HG03432 (cell line): ENCODE measurements at regions not wholly inside any gene's neighbourhood (a gene's known extent, or its start where the extent isn't known, plus 50 kb on each side); places are given as distances from the start of the nearest gene placed in this dataset.
"Not testable (repeated sequence)": the region's sequence is repeated elsewhere in the genome, so short reads cannot be mapped to it uniquely, and the experiment has no call there.

Source experiments
- ATAC-seq: cut with Tn5 transposase; IDR thresholded peaks from one replicate; pipeline ENCODE4 v1.9.1; 2021; ENCODE audit warnings: mild to moderate bottlenecking, moderate library complexity; ENCODE audit not compliant: unreplicated experiment

- peak; percentile 41 for ATAC-seq
These were observed 173.6 kb downstream of the RPS24 start for GRCh38 chr10:78207216-78207615.

DNA sequence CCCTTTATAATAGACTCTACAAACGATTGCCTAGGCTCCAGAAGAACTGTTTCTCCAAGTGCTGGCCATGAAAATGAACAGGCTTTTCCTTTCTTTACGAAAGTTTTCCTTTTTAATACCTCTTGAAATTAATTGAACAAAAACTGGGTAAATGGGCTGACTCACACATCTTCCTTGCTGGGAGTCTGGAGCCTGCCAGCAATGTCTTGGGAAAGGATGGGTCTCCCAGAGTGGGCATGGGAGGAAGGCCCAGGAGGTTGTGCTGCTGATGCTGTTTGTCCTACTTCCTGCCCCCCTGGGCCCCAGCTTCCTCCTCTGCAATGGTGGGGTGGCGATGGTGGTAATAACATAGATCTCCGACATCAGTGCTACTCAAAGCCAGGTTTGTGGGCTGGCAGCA, 174.1 kb downstream of the RPS24 start:
- ATAC-seq: no peak

- ATAC-seq: no peak
These were observed 176.3 kb downstream of the RPS24 start for GRCh38 chr10:78209970-78210369.

DNA sequence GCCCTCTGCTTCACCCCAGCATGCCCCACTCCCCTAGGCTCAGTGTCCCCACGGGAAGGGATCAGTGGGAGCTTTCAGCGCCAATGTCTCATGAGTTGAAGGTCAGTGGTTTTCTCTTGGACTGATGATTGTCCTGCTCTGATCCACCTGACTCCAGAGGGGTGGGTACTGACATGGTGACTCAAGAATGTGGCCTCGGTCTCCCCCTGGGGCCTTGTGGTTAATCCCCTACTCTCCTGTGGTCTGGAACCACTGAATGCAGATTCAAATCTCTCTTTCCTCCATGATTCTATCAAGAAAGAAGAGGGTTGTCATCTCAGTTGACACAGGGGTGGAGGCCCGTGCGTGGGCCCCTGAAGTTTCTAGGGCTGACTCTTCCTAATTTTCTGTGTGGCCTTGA, 176.9 kb downstream of the RPS24 start:
- ATAC-seq: no peak

DNA sequence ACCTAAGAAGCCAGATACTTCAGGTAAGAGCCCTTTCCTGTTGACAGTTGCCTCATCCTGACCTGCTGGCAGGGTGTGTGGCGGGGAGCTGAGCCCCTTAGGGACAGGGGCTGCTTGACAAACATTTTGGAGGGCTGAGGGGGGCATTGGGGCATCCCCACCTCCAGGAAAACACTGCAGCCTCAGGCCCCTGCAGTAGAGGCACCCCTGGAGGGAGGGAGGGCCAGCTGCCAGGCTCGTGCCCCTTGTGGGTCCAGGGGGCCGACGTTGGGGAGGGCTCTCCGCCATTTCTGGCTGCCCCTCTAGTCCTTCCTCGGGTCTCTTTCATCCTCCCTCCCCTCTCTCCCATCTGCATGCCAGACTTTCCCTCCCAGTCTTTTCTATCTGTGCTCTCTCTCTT, 177.3 kb downstream of the RPS24 start:
- no peak for ATAC-seq

GRCh38 chr10:78211561-78212051, 177.9 kb downstream of the RPS24 start:
- ATAC-seq: no peak

DNA sequence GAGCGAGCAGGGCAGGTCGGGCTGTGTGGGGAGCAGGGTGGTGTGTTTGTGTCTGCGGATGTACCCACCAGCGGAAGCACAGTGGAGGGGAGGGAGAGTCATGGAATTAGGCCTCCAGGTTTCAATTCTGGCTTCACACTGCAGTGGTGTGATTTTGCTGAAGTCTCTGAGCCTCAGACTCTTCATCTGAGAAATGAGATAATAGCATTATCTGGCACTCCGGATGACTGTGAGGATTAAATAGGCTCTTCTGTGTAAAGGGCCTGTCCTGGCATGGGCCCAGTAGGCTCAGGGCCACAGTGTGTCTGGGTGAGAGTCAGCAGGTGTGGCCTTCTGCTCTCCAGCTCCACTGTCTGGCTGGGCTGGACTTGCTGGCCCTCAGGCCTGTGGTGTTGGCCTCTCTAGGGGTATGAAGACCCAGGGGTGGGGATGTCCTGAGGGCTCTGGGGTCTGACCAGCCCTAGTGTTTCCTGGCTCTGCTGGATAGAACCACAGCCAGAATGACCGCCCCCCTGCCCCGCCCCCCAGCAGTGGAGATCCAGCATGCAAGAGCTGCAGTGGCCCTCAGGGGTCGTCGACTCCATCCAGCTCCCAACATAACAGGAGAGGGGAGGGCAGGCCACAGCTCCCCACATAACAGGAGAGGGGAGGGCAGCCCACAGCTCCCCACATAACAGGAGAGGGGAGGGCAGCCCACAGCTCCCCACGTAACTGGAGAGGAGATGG, 178.6 kb downstream of the RPS24 start:
- no peak for ATAC-seq

DNA sequence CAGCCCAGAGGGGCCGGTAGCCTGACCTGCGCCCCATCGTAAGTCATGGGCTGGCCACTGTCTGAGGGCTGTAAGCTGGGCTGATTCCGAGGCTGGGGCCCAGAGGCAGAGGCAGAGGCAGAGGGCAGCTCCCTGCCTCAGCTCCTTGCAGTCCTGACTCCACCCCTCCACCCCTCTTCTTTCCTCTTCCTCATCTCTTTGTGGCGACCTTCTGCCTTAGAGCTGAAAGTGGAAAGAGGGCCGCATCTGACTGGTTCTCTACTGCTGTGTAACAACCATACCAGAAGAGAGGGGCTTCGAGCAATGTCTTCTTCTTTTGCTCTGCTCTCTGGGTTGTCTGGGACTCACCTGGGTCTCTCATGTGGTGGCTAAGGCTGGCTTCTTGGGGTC, 179.1 kb downstream of the RPS24 start:
- ATAC-seq: no peak

- ATAC-seq: no peak
These were observed 181.3 kb downstream of the RPS24 start for GRCh38 chr10:78214955-78215354.

- no peak for ATAC-seq
These were observed 182.0 kb downstream of the RPS24 start for GRCh38 chr10:78215645-78216044.

- no peak for ATAC-seq
These were observed 183.7 kb downstream of the RPS24 start for GRCh38 chr10:78217336-78217735.

GRCh38 chr10:78218798-78219490, 185.3 kb downstream of the RPS24 start:
- no peak for ATAC-seq

GRCh38 chr10:78219568-78219967, 185.9 kb downstream of the RPS24 start:
- ATAC-seq: not testable (repeated sequence)

DNA sequence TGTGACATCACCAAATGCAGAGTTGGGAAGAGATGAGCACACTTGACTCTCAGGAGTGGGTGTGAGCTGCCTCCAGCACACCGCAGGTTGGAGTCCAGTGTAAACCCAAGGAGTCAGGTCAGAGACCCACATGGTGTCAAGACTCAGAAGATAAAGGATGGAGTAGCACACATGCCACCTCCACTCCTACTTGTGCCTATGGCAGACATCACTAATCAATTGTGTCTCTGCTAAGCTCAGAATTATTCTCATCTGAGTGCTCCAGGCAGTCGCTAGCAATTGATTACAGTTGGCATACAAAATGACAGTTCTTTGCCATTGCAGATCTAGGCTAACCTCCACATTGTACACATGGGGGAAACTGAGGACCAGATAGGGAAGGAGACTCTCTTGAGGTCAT, 187.1 kb downstream of the RPS24 start:
- ATAC-seq: no peak

GRCh38 chr10:78222096-78222790, 188.6 kb downstream of the RPS24 start:
- ATAC-seq: no peak

DNA sequence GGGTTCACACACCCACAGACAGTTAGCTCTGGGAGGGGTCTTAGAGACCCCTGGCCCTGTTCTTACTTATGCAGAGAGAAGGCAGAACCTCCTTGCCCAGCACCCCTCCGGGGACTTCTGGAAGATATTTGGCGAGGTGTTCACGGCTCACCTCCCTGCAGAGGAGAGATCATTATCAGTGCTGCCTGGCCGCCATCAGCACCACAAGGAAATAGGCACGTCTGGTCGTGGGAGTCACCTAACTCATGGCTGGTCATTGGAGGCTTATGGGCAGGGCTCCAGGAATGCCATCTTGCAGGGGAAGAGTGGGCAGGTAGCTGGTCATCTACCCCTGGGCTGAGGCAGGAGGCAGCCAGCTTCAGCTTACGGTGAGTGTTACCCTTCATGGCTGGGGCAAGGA, 189.4 kb downstream of the RPS24 start:
- ATAC-seq: no peak

DNA sequence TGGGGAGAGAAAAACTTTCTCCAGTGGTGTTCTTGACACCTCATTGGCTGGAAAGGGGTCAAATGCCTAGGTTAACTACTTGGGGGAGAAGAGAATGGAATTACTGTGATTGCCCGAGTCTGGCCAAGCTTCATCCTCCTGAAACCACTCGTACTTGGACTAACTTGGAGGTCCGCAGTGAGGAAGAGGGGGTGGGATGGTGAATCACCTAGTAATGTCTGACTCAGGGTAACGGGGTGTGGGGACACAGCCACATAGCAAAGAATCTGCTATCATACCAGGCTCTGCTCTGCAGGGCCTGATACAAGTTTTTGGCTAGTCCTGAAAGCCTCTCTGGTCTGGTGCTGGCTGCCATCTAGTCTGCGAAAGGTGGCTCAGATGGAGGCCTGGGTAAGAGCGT, 190.9 kb downstream of the RPS24 start:
- no peak for ATAC-seq

- no peak for ATAC-seq
These were observed 191.9 kb downstream of the RPS24 start for GRCh38 chr10:78225594-78225993.

GRCh38 chr10:78229489-78229888, 195.8 kb downstream of the RPS24 start:
- no peak for ATAC-seq

GRCh38 chr10:78229950-78230675, 196.4 kb downstream of the RPS24 start:
- no peak for ATAC-seq

DNA sequence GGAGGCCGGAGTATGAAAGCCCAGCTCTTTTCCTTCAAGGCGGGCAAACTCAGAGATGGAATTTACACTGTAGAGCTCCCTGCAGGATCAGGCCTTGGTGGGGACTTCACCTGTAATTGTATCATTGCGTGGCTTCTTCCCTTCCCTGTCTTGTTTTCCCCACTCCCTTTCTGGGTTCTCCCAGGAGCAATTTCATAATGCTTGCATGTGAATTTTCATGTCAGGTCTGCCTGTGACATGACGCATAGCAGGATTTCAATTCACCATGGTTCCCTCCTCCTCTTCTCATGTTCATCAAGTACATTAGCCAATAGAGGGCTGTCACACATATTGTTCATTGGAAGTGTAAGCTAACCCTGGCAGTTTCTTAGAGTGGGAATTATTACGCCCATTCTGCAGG, 197.7 kb downstream of the RPS24 start:
- no peak for ATAC-seq
